HEK293T (cell line): ENCODE measurements at regions not wholly inside any gene's neighbourhood (a gene's known extent, or its start where the extent isn't known, plus 50 kb on each side); places are given as distances from the start of the nearest gene placed in this dataset.

Experiments used
- CTCF ChIA-PET: fragments of 350-600 bp; formaldehyde crosslinking; extraction: SDS; loops from one replicate; lab custom pipeline; 2021; ENCODE audit warnings: antibody characterized with exemption, inconsistent platforms; lab: Yijun Ruan, JAX
- POLR2A ChIA-PET: fragments of 350-600 bp; formaldehyde crosslinking; extraction: SDS; loops from one replicate; lab custom pipeline; 2020; ENCODE audit warnings: antibody characterized with exemption, inconsistent platforms; lab: Yijun Ruan, JAX
- DNase-seq: peaks from one replicate; pipeline ENCODE4 v3.0.0; 2012; ENCODE audit warnings: mixed read lengths; ENCODE audit errors: extremely low spot score
- ARNT ChIP-seq: fragments of 450-650 bp; IDR thresholded peaks from 2 replicates; pipeline ENCODE4 v1.6.1; 2017; ENCODE audit warnings: mild to moderate bottlenecking
- BHLHE40 ChIP-seq: fragments of 450-650 bp; IDR thresholded peaks from 2 replicates; pipeline ENCODE4 v1.6.1; 2016; ENCODE audit warnings: mild to moderate bottlenecking, moderate library complexity, borderline replicate concordance
- CTBP1 ChIP-seq: fragments of 450-650 bp; IDR thresholded peaks from 2 replicates; pipeline ENCODE4 v1.6.1; 2016; ENCODE audit warnings: borderline replicate concordance
- ELF4 ChIP-seq: fragments of 450-650 bp; IDR thresholded peaks from 2 replicates; pipeline ENCODE4 v1.6.1; 2017; ENCODE audit warnings: antibody characterized with exemption
- FOXA1 ChIP-seq: fragments of 450-650 bp; IDR thresholded peaks from 2 replicates; pipeline ENCODE4 v1.6.1; 2016; ENCODE audit warnings: mild to moderate bottlenecking
- FOXK2 ChIP-seq: fragments of 450-650 bp; IDR thresholded peaks from 2 replicates; pipeline ENCODE4 v1.6.1; 2016; ENCODE audit warnings: mild to moderate bottlenecking
- FOXM1 ChIP-seq: fragments of 450-650 bp; IDR thresholded peaks from 2 replicates; pipeline ENCODE4 v1.6.1; 2017; ENCODE audit warnings: mild to moderate bottlenecking, borderline replicate concordance
- HDGF ChIP-seq: fragments of 450-650 bp; IDR thresholded peaks from 2 replicates; pipeline ENCODE4 v1.6.1; 2017; ENCODE audit warnings: antibody characterized with exemption, borderline replicate concordance
- L3MBTL2 ChIP-seq: fragments of 450-650 bp; conservative IDR thresholded peaks from 2 replicates; pipeline ENCODE4 v1.6.1; 2016; ENCODE audit warnings: mild to moderate bottlenecking
- LEF1 ChIP-seq: fragments of 450-650 bp; IDR thresholded peaks from 2 replicates; pipeline ENCODE4 v1.6.1; 2017; ENCODE audit warnings: mild to moderate bottlenecking, borderline replicate concordance
- NFRKB ChIP-seq: fragments of 450-650 bp; IDR thresholded peaks from 2 replicates; pipeline ENCODE4 v1.6.1; 2016; ENCODE audit warnings: mild to moderate bottlenecking, moderate library complexity
- SP1 ChIP-seq: fragments of 450-650 bp; IDR thresholded peaks from 2 replicates; pipeline ENCODE4 v1.6.1; 2017
- SUZ12 ChIP-seq: fragments of 450-650 bp; IDR thresholded peaks from 2 replicates; pipeline ENCODE4 v1.6.1; 2016; ENCODE audit warnings: mild to moderate bottlenecking
- TARDBP ChIP-seq: fragments of 450-650 bp; IDR thresholded peaks from 2 replicates; pipeline ENCODE4 v1.6.1; 2016
- ZNF384 ChIP-seq: fragments of 450-650 bp; IDR thresholded peaks from 2 replicates; pipeline ENCODE4 v1.6.1; 2016
- TF ChIP-seq, protein P1 (sequence below): fragments of 450-650 bp; IDR thresholded peaks from 2 replicates; pipeline ENCODE4 v1.6.1; 2016

DNA sequence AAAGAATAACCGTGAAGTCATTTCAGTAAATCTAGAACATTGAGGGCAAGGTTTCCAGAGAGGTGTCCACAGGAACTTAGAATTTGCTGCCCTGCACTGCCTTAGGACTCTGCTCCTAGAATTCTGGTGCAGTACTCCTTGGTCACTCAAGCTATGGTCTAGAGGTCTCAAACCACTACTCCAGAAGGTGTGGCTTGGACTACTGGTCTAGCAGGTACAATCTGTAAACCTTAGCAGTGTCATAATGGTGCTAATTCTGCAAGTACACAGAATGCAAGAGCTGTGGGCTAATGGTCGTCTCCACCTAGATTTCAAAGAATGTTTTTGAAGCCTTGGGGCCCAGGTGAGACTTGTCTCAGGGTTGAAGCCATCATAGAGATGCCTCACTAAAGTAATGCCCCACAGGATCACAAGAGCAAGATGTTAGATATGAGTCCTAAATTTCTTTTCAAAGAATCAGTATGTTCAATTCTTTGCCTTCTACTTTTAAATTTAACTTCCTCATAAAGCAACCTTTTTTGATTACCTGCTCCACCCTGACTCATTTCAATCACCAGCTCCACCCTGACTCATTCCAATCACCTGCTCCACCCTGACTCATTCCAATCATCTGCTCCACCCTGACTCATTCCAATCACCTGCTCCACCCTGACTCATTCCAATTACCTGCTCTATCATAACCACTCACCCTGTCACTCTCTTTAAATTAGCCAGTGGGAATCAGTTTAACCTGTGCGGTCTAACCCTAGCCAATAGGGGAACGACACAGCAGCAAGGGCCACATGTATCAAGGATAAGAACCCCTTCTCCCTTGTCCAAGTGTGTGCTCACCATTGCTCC, 1111.8 kb upstream of the ACO1 start:
- ChIA-PET CTCF (no interaction called here), POLR2A (no interaction called here)
- no peak for DNase-seq
- TF ChIP-seq FOXM1: no peak
- TF ChIP-seq HDGF: no peak
- TF ChIP-seq BHLHE40: no peak
- no peak for TF ChIP-seq LEF1
- TF ChIP-seq, protein P1, sequence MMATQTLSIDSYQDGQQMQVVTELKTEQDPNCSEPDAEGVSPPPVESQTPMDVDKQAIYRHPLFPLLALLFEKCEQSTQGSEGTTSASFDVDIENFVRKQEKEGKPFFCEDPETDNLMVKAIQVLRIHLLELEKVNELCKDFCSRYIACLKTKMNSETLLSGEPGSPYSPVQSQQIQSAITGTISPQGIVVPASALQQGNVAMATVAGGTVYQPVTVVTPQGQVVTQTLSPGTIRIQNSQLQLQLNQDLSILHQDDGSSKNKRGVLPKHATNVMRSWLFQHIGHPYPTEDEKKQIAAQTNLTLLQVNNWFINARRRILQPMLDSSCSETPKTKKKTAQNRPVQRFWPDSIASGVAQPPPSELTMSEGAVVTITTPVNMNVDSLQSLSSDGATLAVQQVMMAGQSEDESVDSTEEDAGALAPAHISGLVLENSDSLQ: no peak
- TF ChIP-seq NFRKB: no peak
- no peak for TF ChIP-seq TARDBP
- no peak for TF ChIP-seq SP1
- no peak for TF ChIP-seq ARNT
- TF ChIP-seq CTBP1: no peak
- TF ChIP-seq FOXA1: no peak
- no peak for TF ChIP-seq ZNF384
- TF ChIP-seq SUZ12: no peak
- TF ChIP-seq ELF4: no peak

DNA sequence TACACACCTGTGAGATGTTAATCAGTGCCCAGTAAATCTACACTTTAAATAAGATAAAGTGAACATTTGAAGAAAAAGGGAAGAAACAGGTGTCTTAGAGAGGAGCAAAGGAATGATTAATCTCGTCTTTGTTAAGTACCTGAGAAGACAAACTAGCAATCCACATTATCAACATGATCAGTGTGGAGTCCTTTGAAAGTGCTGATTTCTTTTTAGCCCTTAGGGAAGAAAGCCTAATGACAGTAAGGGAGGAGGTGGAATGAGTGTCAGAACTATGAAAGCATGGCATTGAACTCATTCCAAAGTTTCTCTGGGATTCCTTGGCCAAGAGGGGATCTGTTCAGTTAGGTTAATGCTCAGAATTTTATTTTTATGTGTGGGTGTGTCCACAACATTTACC, 1109.0 kb upstream of the ACO1 start:
- DNase-seq: no peak
- ChIA-PET CTCF (no interaction called here), POLR2A (no interaction called here)
- TF ChIP-seq FOXA1 (no peak), SUZ12 (no peak), ZNF384 (no peak), TARDBP (no peak), FOXM1 (no peak), ARNT (no peak), ELF4 (no peak), CTBP1 (no peak), SP1 (no peak)

DNA sequence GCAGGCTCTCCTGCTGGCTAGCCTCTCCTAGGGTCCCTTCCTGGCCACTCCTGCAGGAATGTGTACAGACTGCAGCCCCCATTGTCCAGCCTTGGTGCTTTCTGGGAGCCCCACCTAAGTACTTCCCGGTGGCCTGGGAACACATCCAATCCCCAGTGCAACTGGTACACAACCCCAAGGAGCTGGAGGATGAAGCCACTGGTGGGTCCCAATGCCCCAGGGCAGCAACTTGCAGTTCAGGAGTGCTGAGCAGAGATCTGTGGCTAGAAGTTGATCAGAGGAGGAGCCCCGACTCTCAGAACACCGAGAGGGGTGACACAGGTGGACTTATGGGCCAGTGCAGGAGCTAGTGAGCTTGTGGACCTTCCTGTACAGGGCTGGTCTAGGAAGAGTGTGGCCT, 1093.7 kb upstream of the ACO1 start:
- DNase-seq: no peak
- CTCF ChIA-PET: no interaction called here
- TF ChIP-seq FOXK2 (no peak), TARDBP (no peak), ARNT (no peak), FOXA1 (no peak)
- POLR2A ChIA-PET: no interaction called here

DNA sequence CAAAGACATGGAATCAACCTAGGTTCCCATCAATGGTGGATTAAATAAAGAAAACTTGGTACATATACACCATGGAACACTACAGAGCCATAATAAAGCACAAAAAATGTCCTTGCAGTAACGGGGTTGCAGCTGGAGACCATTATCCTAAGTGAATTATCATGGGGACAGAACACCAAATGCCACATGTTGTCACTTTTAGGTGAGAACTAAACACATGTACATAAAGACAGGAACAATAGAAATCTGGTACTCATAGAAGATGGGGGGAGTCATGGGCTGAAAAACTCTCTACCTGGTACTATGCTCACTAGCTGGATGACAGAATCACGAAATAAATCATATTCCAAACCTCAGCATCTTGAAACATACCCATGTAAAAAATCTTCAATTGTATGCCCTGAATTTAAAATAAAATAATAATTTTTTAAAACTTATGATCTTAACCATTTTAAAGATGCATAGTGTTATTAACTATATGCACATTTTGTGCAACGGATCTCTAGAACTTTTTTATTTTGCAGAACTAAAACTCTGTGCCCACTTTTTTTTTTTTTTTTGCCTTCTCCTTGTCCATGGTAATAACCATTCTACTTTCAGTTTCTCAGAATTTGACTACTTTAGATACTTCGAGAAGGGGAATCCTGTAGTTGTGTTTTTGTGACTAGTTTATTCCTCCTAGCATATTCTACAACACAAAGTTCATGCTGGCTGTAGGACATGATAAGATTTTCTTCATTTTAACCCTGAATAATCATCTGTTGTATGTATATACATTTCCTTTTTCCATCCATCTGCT, 1081.6 kb upstream of the ACO1 start:
- DNase-seq: no peak
- ChIA-PET CTCF (no interaction called here), POLR2A (no interaction called here)
- TF ChIP-seq L3MBTL2: no peak
- no peak for TF ChIP-seq ZNF384
- no peak for TF ChIP-seq HDGF
- no peak for TF ChIP-seq ELF4
- no peak for TF ChIP-seq BHLHE40
- no peak for TF ChIP-seq SP1
- TF ChIP-seq FOXM1: no peak
- TF ChIP-seq LEF1: no peak
- TF ChIP-seq CTBP1: no peak
- no peak for TF ChIP-seq FOXK2
- TF ChIP-seq, protein P1: no peak
- TF ChIP-seq SUZ12: no peak
- TF ChIP-seq ARNT: no peak
- TF ChIP-seq TARDBP: no peak
- TF ChIP-seq NFRKB: no peak
- no peak for TF ChIP-seq FOXA1

DNA sequence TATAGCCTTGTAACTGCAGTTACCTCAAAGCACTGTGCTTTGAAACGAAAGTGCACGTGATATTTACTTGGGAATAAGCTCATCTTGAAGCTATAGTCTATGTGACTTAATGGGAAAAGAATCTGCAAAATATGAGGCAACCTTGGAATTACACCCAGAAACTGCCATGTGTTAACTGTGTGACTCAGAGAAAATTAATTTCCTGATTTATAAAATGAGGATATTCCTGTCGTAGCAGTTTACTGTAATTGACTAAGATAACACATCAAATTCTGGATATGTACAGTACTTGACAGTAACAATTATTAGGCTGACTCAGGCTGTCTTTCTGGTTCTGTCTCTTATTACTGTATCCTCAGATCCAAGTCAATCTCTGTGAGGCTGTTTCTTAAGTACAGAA, 1079.9 kb upstream of the ACO1 start:
- ChIA-PET CTCF (no interaction called here), POLR2A (no interaction called here)
- TF ChIP-seq L3MBTL2: no peak
- no peak for TF ChIP-seq BHLHE40
- TF ChIP-seq ARNT: no peak
- TF ChIP-seq LEF1: no peak
- TF ChIP-seq ZNF384: no peak
- no peak for TF ChIP-seq HDGF
- TF ChIP-seq FOXA1: no peak
- no peak for TF ChIP-seq TARDBP
- no peak for TF ChIP-seq FOXM1
- no peak for TF ChIP-seq CTBP1
- TF ChIP-seq SP1: no peak
- no peak for DNase-seq

DNA sequence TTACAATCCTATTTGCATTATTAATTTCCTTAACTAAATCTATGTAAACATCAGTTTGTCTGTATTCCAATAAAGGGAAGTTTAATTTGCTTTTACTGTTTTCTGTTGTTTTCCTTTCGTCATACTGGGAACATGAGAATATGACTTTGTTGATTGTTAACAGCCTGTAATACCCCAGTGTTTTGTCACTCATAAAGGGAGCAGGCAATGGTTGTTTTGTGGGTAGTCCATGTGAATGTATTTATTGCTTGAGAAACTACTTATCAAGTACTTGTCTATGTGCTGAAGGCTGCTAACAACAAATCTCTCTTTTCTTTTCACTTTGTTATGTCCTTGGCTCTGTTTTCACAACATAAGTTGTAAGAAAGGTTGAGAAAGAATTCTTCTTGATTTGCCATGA, 1070.2 kb upstream of the ACO1 start:
- DNase-seq: no peak
- TF ChIP-seq ELF4: no peak
- TF ChIP-seq NFRKB: no peak
- POLR2A ChIA-PET: no interaction called here
- CTCF ChIA-PET: no interaction called here

DNA sequence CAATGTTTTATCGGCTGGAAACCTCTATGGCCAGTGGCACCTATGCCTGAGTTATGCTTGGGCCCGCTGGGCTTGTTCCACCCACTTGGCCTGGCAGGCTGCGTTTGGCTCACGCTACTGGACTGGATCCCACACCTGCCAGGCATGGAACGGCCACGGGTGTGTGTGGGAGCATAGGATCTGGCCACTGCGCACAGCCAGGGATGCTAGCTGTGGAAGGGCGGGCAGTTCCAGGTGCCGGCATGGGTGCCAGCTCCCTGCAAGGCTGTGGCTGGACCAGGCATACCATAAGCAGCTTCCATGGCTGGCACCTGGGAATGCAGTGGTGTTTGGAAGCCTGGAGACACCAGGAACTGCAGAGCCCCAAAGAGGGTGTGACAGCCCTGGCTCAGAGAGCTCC, 1063.9 kb upstream of the ACO1 start:
- TF ChIP-seq FOXM1 (no peak), TARDBP (no peak), FOXK2 (no peak), ELF4 (no peak), CTBP1 (no peak), ZNF384 (no peak), FOXA1 (no peak), SUZ12 (no peak), NFRKB (no peak), L3MBTL2 (no peak), SP1 (no peak), LEF1 (no peak), BHLHE40 (no peak), HDGF (no peak), ARNT (no peak)
- TF ChIP-seq, protein P1: no peak
- no peak for DNase-seq
- POLR2A ChIA-PET: no interaction called here
- CTCF ChIA-PET: interaction anchor here (0.6 kb wide), 1 partner anchor 489 kb away, joined by 4 read pairs; no protein-coding TSS in a partner anchor
